K562 (cell line): ENCODE measurements at regions not wholly inside any gene's neighbourhood (a gene's known extent, or its start where the extent isn't known, plus 50 kb on each side); places are given as distances from the start of the nearest gene placed in this dataset.

Experiments
- ATAC-seq: fragments of 200-7000 bp; cut with Tn5 transposase; 3 replicates; pipeline ENCODE4 v1.9.1; 2020; ENCODE audit warnings: moderate library complexity
- BruUV-seq: library from RNA; stranded (reverse); fragments of 400-500 nt; replicated peaks from 2 replicates; lab custom pipeline; 2021; lab: Mats Ljungman, UMichigan
- CTCF ChIA-PET: fragments of 300-600 bp; formaldehyde crosslinking; extraction: SDS; loops from one replicate; lab custom pipeline; 2021; ENCODE audit warnings: low intra/inter-chr PET ratio; lab: Yijun Ruan, JAX
- POLR2A ChIA-PET: fragments of 300-600, 350-650 bp; sonication (Branson Sonifier 250); formaldehyde crosslinking; extraction: SDS; loops from one replicate; lab custom pipeline; 2021; ENCODE audit warnings: antibody characterized with exemption, inconsistent platforms; lab: Yijun Ruan, JAX
- DNase-seq, 4 experiments: peaks; one replicate each; pipeline versions ENCODE4 v3.0.0 to v3.0.0-alpha.2; 2011 to 2018; ENCODE audit warnings: low spot score in 3 of 4, mixed read lengths in 3 of 4; ENCODE audit errors: extremely low read depth in 1 of 4
- FAIRE-seq: peaks from 2 replicates; lab custom pipeline; 2011; peaks lifted over from hg19 to GRCh38; lab: Jason Lieb, UNC
- H2AFZ ChIP-seq: 2 replicates; pipeline ENCODE4 v1.6.0; 2011; ENCODE audit warnings: low read depth, low read length, control low read depth, inconsistent platforms
- H3K27ac ChIP-seq: fragments of 200-600 bp; 3 replicates; pipeline ENCODE4 v1.8.0; 2011; ENCODE audit warnings: low read depth, mild to moderate bottlenecking, control low read depth, inconsistent platforms, low read length, moderate library complexity, mixed read lengths; ENCODE audit errors: extremely low read depth
- H3K27me3 ChIP-seq, 2 experiments: fragments of 300-600 bp in 1 of 2; 2 replicates in 1 of 2; 3 replicates in 1 of 2; pipeline versions ENCODE4 v1.6.0 to v1.8.0; 2011; ENCODE audit warnings: inconsistent platforms in 2 of 2, low read length in 2 of 2, mild to moderate bottlenecking in 1 of 2, mixed read lengths in 1 of 2, moderate library complexity in 1 of 2; ENCODE audit not compliant: control insufficient read depth in 2 of 2, insufficient read depth in 2 of 2
- H3K36me3 ChIP-seq: fragments of 300-600 bp; 3 replicates; pipeline ENCODE4 v1.8.0; 2011; ENCODE audit warnings: mild to moderate bottlenecking, low read length, inconsistent platforms; ENCODE audit not compliant: control insufficient read depth, insufficient read depth
- H3K4me1 ChIP-seq, 2 experiments: fragments of 200-600 bp in 1 of 2; replicated peaks in 1 of 2; 2 replicates in 1 of 2; 3 replicates in 1 of 2; pipeline versions ENCODE4 v1.5.1 to v1.8.0; 2011; ENCODE audit warnings: inconsistent platforms in 2 of 2, low read length in 2 of 2, mild to moderate bottlenecking in 1 of 2, mixed read lengths in 1 of 2, moderate library complexity in 1 of 2; ENCODE audit not compliant: control insufficient read depth in 2 of 2, insufficient read depth in 2 of 2
- H3K4me2 ChIP-seq: 2 replicates; pipeline ENCODE4 v1.6.1; 2011; ENCODE audit warnings: low read length, control low read depth, inconsistent platforms, mixed read lengths; ENCODE audit not compliant: insufficient read depth
- H3K4me3 ChIP-seq: fragments of 200-600 bp; sonication (generic), shearing (Covaris generic); 2 replicates; pipeline ENCODE4 v1.5.1; 2016; ENCODE audit warnings: control low read depth, inconsistent platforms
- H3K79me2 ChIP-seq: fragments of 200-600 bp; 3 replicates; pipeline ENCODE4 v1.8.0; 2011; ENCODE audit warnings: low read length, inconsistent platforms; ENCODE audit not compliant: control insufficient read depth, insufficient read depth
- H3K9ac ChIP-seq, 2 experiments: 2 replicates each; pipeline versions ENCODE4 v1.6.0 to v1.6.1; 2011; ENCODE audit warnings: low read depth in 2 of 2, low read length in 2 of 2, control low read depth in 1 of 2, inconsistent platforms in 1 of 2, mild to moderate bottlenecking in 1 of 2, mixed read lengths in 1 of 2; ENCODE audit not compliant: insufficient read depth in 1 of 2
- H3K9me1 ChIP-seq: one replicate; pipeline ENCODE4 v1.6.0; 2011; ENCODE audit warnings: inconsistent platforms, mild to moderate bottlenecking, low read length, moderate library complexity; ENCODE audit not compliant: control insufficient read depth, insufficient read depth
- H3K9me3 ChIP-seq: replicated peaks from 2 replicates; pipeline ENCODE4 v1.5.1; 2011; ENCODE audit warnings: low read depth, low read length, inconsistent platforms; ENCODE audit not compliant: control insufficient read depth, insufficient read depth
- H4K20me1 ChIP-seq: replicated peaks from 2 replicates; pipeline ENCODE4 v1.6.1; 2011; ENCODE audit warnings: low read length, inconsistent platforms, mixed read lengths; ENCODE audit not compliant: control insufficient read depth, insufficient read depth
- GTF2F1 ChIP-seq: IDR thresholded peaks from 2 replicates; pipeline ENCODE4 v1.6.1; 2011; ENCODE audit warnings: low read depth, low read length, improper control_type of control experiment
- HMGXB4 ChIP-seq: sonication (generic); formaldehyde crosslinking; IDR thresholded peaks from 2 replicates; pipeline ENCODE4 v1.8.1; 2023; ENCODE audit warnings: mild to moderate bottlenecking, missing genetic modification reagents
- HSF4 ChIP-seq: fragments of 250-450 bp; sonication (Bioruptor Pico); IDR thresholded peaks from 2 replicates; pipeline ENCODE4 v2.1.2; 2022; ENCODE audit warnings: mild to moderate bottlenecking, moderate library complexity, borderline replicate concordance
- JUND ChIP-seq, 2 experiments: IDR thresholded peaks; 2 replicates in 1 of 2; 3 replicates in 1 of 2; pipeline ENCODE4 v1.6.1; 2011; ENCODE audit warnings: borderline replicate concordance in 2 of 2, low read depth in 2 of 2, low read length in 2 of 2, improper control_type of control experiment in 1 of 2, missing biosample characterization in 1 of 2, missing genetic modification characterization in 1 of 2, missing genetic modification reagents in 1 of 2
- MNT ChIP-seq, 2 experiments: fragments of 450-650 bp; conservative IDR thresholded peaks; 2 replicates each; pipeline ENCODE4 v1.6.1; 2017; ENCODE audit warnings: mild to moderate bottlenecking in 2 of 2, moderate library complexity in 2 of 2
- NR1H2 ChIP-seq: sonication (generic); formaldehyde crosslinking; IDR thresholded peaks from 2 replicates; pipeline ENCODE4 v1.4.0; 2020; ENCODE audit warnings: mild to moderate bottlenecking, missing genetic modification reagents
- TEAD2 ChIP-seq: fragments of 450-650 bp; IDR thresholded peaks from 2 replicates; pipeline ENCODE4 v1.6.1; 2016; ENCODE audit warnings: missing genetic modification characterization, control low read depth, missing compliant biosample characterization
- ZBTB49 ChIP-seq: sonication (generic); formaldehyde crosslinking; IDR thresholded peaks from 2 replicates; pipeline ENCODE4 v1.8.0; 2022; ENCODE audit warnings: missing genetic modification reagents, mild to moderate bottlenecking, borderline replicate concordance
- ZNF445 ChIP-seq: fragments of 250-450 bp; sonication (Bioruptor Pico); IDR thresholded peaks from 2 replicates; pipeline ENCODE4 v1.4.0; 2020; ENCODE audit warnings: low read depth, mild to moderate bottlenecking, moderate library complexity
- WGBS: fragments of 100-300 bp; shearing (Covaris generic); methylation state at CpG from one replicate; pipeline ENCODE4 v1.1.6; 2016; ENCODE audit warnings: low coverage, mixed read lengths; ENCODE audit not compliant: insufficient coverage; ENCODE audit errors: missing lambda C conversion rate; 5-methylcytosine and 5-hydroxymethylcytosine counted together
- in situ Hi-C: fragments of 300-500 bp; cut with MboI; formaldehyde crosslinking; loops from 4 replicates; pipeline ENCODE4 v1.15.0; 2018; ENCODE audit warnings: inconsistent platforms, mixed read lengths
- intact Hi-C: fragments of 100-400 bp; cut with micrococcal nuclease; formaldehyde crosslinking; loops from 2 replicates; pipeline ENCODE4 v1.14.2; 2022

GRCh38 chr12:83805873-83806272 lies 1106.7 kb downstream of the SLC6A15 start (continued):
- TF ChIP-seq HMGXB4 (CRISPR knock-in tag): no peak
- TF ChIP-seq ZNF445: no peak
- no peak for TF ChIP-seq JUND (IDR thresholded peaks at IDR 0.05; ENCODE audit: borderline replicate concordance, low read depth, low read length)
- TF ChIP-seq JUND (tag; IDR thresholded peaks at IDR 0.05; ENCODE audit: borderline replicate concordance, low read depth, low read length): no peak
- TF ChIP-seq, all 486 proteins: peak for 0

GRCh38 chr12:83805156-83805772 lies 1107.3 kb downstream of the SLC6A15 start:
- H2AFZ ChIP-seq: no peak overlapping the region
- FAIRE-seq: no peak
- POLR2A ChIA-PET: no interaction called here
- no peak overlapping the region for H3K4me3 ChIP-seq
- H3K9ac ChIP-seq: no peak overlapping the region
- in situ Hi-C loops: no loop called here
- ATAC-seq: no peak
- no TSS peak for BruUV-seq
- no peak overlapping the region for H3K4me2 ChIP-seq
- CTCF ChIA-PET: no interaction called here
- H3K27me3 ChIP-seq: no peaks in the 10 kb centered on the region
- intact Hi-C loops: no loop called here
- no peaks in the 10 kb centered on the region for H3K4me1 ChIP-seq
- DNase-seq: no peak
- no peaks in the 10 kb centered on the region for H3K9me3 ChIP-seq
- WGBS: 0% methylated on average over 4 of the region's 4 CpGs
- no peaks in the 10 kb centered on the region for H3K36me3 ChIP-seq
- no peaks in the 10 kb centered on the region for H3K9me1 ChIP-seq
- no peaks in the 10 kb centered on the region for H3K79me2 ChIP-seq
- no peak for TF ChIP-seq HSF4 (CRISPR knock-in tag)
- no peak for TF ChIP-seq GTF2F1
- TF ChIP-seq ZBTB49: no peak
- TF ChIP-seq MNT (conservative IDR thresholded peaks at IDR 0.05): no peak
- no peak for TF ChIP-seq TEAD2 (tag)
- TF ChIP-seq NR1H2 (CRISPR knock-in tag): no peak
- H3K27ac ChIP-seq: no peak overlapping the region
- no peaks in the 10 kb centered on the region for H4K20me1 ChIP-seq
